Common myeloid progenitor, CD34-positive (primary cell): ENCODE measurements at regions not wholly inside any gene's neighbourhood (a gene's known extent, or its start where the extent isn't known, plus 50 kb on each side); places are given as distances from the start of the nearest gene placed in this dataset.
"Not testable (repeated sequence)": the region's sequence is repeated elsewhere in the genome, so short reads cannot be mapped to it uniquely, and the experiment has no call there.

Experiments used
- CTCF ChIA-PET: fragments of 350-600 bp; sonication (Branson Sonifier 250); formaldehyde crosslinking; loops from one replicate; lab custom pipeline; 2021; ENCODE audit warnings: antibody characterized with exemption; lab: Charles Lee
- POLR2A ChIA-PET: fragments of 350-600 bp; sonication (Branson Sonifier 250); formaldehyde crosslinking; loops from one replicate; lab custom pipeline; 2021; ENCODE audit warnings: antibody characterized with exemption; lab: Charles Lee
- DNase-seq, 3 donors: peaks; one replicate each; pipeline versions ENCODE4 v3.0.0 to v3.0.0-alpha.2; 2013
- H3K27ac ChIP-seq, 2 experiments: 1 replicate in 1 of 2; 2 replicates in 1 of 2; pipeline ENCODE4 v1.7.0; 2013; ENCODE audit warnings: inconsistent platforms in 2 of 2, low read length in 2 of 2, mild to moderate bottlenecking in 2 of 2, low read depth in 1 of 2, moderate library complexity in 1 of 2; ENCODE audit not compliant: severe bottlenecking in 2 of 2, insufficient read depth in 1 of 2, poor library complexity in 1 of 2
- H3K27me3 ChIP-seq, 5 experiments: replicated peaks in 2 of 5; 1 replicate in 3 of 5; 2 replicates in 2 of 5; pipeline versions ENCODE4 v1.6.1 to v1.7.0; 2013; ENCODE audit warnings: low read length in 4 of 5, mild to moderate bottlenecking in 2 of 5, moderate library complexity in 2 of 5, inconsistent platforms in 1 of 5; ENCODE audit not compliant: insufficient read depth in 5 of 5, control insufficient read depth in 4 of 5
- H3K36me3 ChIP-seq, 4 experiments: 1 replicate in 2 of 4; 2 replicates in 2 of 4; pipeline versions ENCODE4 v1.6.1 to v1.7.0; 2013; ENCODE audit warnings: low read length in 3 of 4, control low read depth in 1 of 4, mild to moderate bottlenecking in 1 of 4; ENCODE audit not compliant: control insufficient read depth in 4 of 4, insufficient read depth in 4 of 4
- H3K4me1 ChIP-seq, 4 experiments: 1 replicate in 3 of 4; 2 replicates in 1 of 4; pipeline versions ENCODE4 v1.6.1 to v1.7.1; 2013; ENCODE audit warnings: low read length in 3 of 4, mild to moderate bottlenecking in 3 of 4, control low read depth in 1 of 4, inconsistent platforms in 1 of 4, moderate library complexity in 1 of 4; ENCODE audit not compliant: control insufficient read depth in 4 of 4, insufficient read depth in 4 of 4; ENCODE audit errors: control extremely low read depth in 1 of 4
- H3K4me3 ChIP-seq, 7 experiments: 1 replicate in 4 of 7; 2 replicates in 3 of 7; pipeline versions ENCODE4 v1.5.1 to v1.7.0; 2013; ENCODE audit warnings: mild to moderate bottlenecking in 7 of 7, low read length in 6 of 7, moderate library complexity in 6 of 7, inconsistent platforms in 2 of 7, low read depth in 2 of 7, control low read depth in 1 of 7; ENCODE audit not compliant: insufficient read depth in 4 of 7, control insufficient read depth in 1 of 7; ENCODE audit errors: extremely low read depth in 1 of 7
- H3K9me3 ChIP-seq, 5 experiments: 1 replicate in 4 of 5; 2 replicates in 1 of 5; pipeline versions ENCODE4 v1.6.1 to v1.7.1; 2013; ENCODE audit warnings: low read length in 4 of 5, mild to moderate bottlenecking in 2 of 5, inconsistent platforms in 1 of 5, low read depth in 1 of 5, moderate library complexity in 1 of 5; ENCODE audit not compliant: control insufficient read depth in 4 of 5, insufficient read depth in 2 of 5; ENCODE audit errors: control extremely low read depth in 1 of 5
- WGBS: methylation state at CpG from one replicate; pipeline ENCODE4 v1.1.5; 2013; ENCODE audit not compliant: insufficient coverage; 5-methylcytosine and 5-hydroxymethylcytosine counted together

DNA sequence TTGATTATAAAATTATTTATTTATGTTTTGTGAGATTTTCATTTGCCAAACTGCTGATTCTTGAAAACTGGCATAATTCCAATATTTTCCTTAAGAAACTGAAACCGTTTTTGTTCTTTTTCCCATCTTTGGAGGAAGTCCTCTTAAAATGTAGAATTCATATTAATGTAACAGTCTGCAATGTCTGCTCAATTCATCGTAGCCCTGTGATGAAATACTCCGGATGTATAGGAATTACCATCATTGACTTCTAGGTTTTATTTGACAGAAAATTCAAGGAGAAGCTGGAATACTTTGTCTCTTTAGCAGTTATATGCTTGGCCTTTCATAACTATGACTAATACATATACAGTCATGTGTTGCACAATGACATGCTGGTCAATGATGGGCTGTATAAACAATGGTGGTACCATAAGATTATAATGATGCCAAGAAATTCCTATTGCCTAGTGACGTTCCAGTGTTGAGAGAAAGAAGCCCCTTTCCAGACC is 185.0 kb upstream of the GPRIN3 start:
- no peaks in the 10 kb centered on the region for H3K27me3 ChIP-seq
- no peak overlapping the region for H3K4me3 ChIP-seq
- 91% methylated on average over 1 of the region's 4 CpGs for WGBS
- DNase-seq, result no peak
- no peaks in the 10 kb centered on the region for H3K36me3 ChIP-seq
- ChIA-PET POLR2A (no interaction called here), CTCF (interaction anchor here (1.0 kb wide), 1 partner anchor 50 kb away, joined by 3 read pairs; no protein-coding TSS in a partner anchor)
- H3K4me1 ChIP-seq, result peaks cover 4 to 35% (median 8%) of the 10 kb centered on the region in 4 experiments
- H3K27ac ChIP-seq, result no peak overlapping the region
- H3K9me3 ChIP-seq, result peaks cover 0 to 3% (median 0%) of the 10 kb centered on the region in 5 experiments

DNA sequence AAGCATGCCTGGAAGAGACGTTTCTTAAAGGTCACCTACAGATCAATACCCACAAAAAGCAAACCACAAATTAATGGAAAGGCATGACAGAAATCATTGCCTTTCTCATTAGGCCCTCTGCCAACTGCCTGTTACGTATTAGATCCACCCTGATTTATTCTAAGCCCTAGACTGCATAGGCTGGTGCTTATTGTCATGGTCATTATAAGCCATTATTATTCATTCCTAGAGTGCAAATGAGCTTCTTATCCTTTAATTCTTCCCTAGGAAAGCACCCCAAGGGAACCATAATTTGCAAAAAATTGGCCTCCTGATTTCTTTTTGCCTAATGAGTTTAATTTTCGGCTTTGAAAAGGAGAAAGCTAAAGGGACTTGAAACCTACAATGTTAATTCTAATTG is 184.2 kb upstream of the GPRIN3 start:
- Histone ChIP-seq H3K9me3 (peaks cover 0 to 3% (median 0%) of the 10 kb centered on the region in 5 experiments), H3K36me3 (no peaks in the 10 kb centered on the region), H3K27ac (no peak overlapping the region), H3K4me3 (no peak overlapping the region), H3K27me3 (no peaks in the 10 kb centered on the region), H3K4me1 (peaks cover 4 to 42% (median 10%) of the 10 kb centered on the region in 4 experiments)
- ChIA-PET POLR2A (no interaction called here), CTCF (interaction anchor here (1.7 kb wide), 1 partner anchor 15 kb away, joined by 5 read pairs; no protein-coding TSS in a partner anchor)
- no peak for DNase-seq
- WGBS, result 40% methylated on average over 1 of the region's 3 CpGs

DNA sequence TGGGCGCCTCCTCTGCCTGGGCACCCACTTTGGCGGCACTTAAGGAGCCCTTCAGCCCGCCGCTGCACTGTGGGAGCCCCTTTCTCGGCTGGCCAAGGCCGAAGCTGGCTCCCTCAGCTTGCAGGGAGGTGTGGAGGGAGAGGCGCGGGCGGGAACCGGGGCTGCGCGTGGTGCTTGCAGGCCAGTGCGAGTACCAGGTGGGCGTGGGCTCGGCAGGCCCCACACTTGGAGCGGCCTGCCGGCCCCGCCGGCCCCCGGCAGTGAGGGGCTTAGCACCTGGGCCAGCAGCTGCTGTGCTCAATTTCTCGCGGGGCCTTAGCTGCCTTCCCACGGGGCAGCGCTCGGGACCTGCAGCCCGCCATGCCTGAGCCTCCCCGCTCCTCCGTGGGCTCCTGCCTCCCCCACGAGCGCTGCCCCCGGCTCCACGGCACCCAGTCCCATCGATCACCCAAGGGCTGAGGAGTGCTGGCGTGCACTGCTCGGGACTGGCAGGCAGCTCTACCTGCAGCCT is 182.4 kb upstream of the GPRIN3 start:
- H3K4me1 ChIP-seq, result peaks cover 4 to 49% (median 16%) of the 10 kb centered on the region in 4 experiments
- 96% methylated on average over 33 of the region's 35 CpGs for WGBS
- POLR2A ChIA-PET, H3K27ac ChIP-seq, DNase-seq, H3K36me3 ChIP-seq, H3K27me3 ChIP-seq, H3K9me3 ChIP-seq, CTCF ChIA-PET: not testable (repeated sequence)
- peak overlapping the region in 1 of 7 experiments; percentile 34 for H3K4me3 ChIP-seq

- CTCF ChIA-PET, result interaction anchor here (1.5 kb wide), 1 partner anchor 16 kb away, joined by 4 read pairs; no protein-coding TSS in a partner anchor
- H3K4me3 ChIP-seq, result peak overlapping the region in 5 of 7 experiments; percentile 7 to 67 (median 34)
- peak overlapping the region; percentile 29 to 70 for H3K27ac ChIP-seq
- 3% methylated on average over 5 of the region's 13 CpGs for WGBS
- peak; percentile 48 to 75 (median 64) for DNase-seq
- POLR2A ChIA-PET, result interaction anchor here (0.9 kb wide), 1 partner anchor 39 kb away, joined by 3 read pairs; no protein-coding TSS in a partner anchor
- H3K4me1 ChIP-seq, result peaks cover 4 to 49% (median 16%) of the 10 kb centered on the region in 4 experiments
- no peaks in the 10 kb centered on the region for H3K27me3 ChIP-seq
- H3K9me3 ChIP-seq, result peaks cover 0 to 3% (median 0%) of the 10 kb centered on the region in 5 experiments
- H3K36me3 ChIP-seq, result no peaks in the 10 kb centered on the region
These were observed 181.8 kb upstream of the GPRIN3 start for GRCh38 chr4:89489338-89489771.

DNA sequence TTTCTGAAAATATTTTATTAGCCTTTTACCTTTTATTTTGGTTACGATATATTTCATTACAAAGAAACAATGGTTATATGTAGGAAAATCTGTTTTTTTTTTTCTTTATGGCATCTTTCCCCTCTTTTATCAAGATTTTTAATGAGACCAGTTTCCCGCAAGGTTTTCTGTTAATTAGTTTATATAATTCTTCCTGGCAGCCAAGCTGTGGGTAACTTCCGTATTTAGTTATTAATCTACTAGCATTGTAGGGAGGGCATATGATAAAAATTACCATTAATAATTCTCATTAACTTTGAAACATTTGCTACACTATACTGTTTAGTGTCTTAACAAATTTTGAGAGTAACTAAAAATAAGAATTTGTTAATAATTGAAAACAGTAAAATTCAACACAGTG is 181.1 kb upstream of the GPRIN3 start:
- CTCF ChIA-PET, result interaction anchor here (1.3 to 1.5 kb wide), 2 partner anchors 16 to 19 kb away, joined by 3 to 4 read pairs; no protein-coding TSS in a partner anchor
- peaks cover 4 to 49% (median 16%) of the 10 kb centered on the region in 4 experiments for H3K4me1 ChIP-seq
- H3K4me3 ChIP-seq, result peak overlapping the region in 3 of 7 experiments; percentile 34 to 67 (median 67)
- peak in 2 of 3 donors; percentile 29 to 48 for DNase-seq
- POLR2A ChIA-PET, result interaction anchor here (0.9 kb wide), 1 partner anchor 40 kb away, joined by 3 read pairs; no protein-coding TSS in a partner anchor
- peaks cover 0 to 3% (median 0%) of the 10 kb centered on the region in 5 experiments for H3K9me3 ChIP-seq
- peak overlapping the region; percentile 29 to 70 for H3K27ac ChIP-seq
- H3K36me3 ChIP-seq, result no peaks in the 10 kb centered on the region
- no peaks in the 10 kb centered on the region for H3K27me3 ChIP-seq
- no CpG with 5 or more reads among the region's 3 CpGs for WGBS

DNA sequence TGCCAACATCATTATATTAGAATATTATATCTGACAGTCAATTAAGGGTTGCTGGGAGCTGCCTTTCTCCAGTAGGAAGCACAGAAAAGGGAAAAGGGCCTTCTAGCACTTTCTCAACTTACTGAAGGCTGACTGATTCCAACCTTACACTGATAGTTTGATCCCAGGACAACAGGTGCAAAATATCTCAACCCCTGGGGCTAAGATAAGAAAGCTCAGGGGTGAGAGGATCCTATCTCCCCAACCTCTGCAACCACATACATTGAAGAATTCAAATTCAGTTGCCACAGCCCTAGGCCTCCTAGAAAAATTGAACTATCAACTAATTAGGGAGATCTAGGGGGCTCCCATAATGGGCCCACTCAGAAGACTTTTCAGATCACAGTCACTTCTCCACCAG is 179.1 kb upstream of the GPRIN3 start:
- H3K9me3 ChIP-seq, result peaks cover 0 to 3% (median 0%) of the 10 kb centered on the region in 5 experiments
- peaks cover 4 to 37% (median 12%) of the 10 kb centered on the region in 4 experiments for H3K4me1 ChIP-seq
- ChIA-PET CTCF (interaction anchor here (0.8 to 3.8 kb wide), 18 partner anchors 13 to 455 kb away, joined by 3 to 17 read pairs (median 4); no protein-coding TSS in a partner anchor), POLR2A (no interaction called here)
- peak overlapping the region in 1 of 7 experiments; percentile 78 for H3K4me3 ChIP-seq
- H3K27me3 ChIP-seq, result no peaks in the 10 kb centered on the region
- peak overlapping the region; percentile 27 to 64 for H3K27ac ChIP-seq
- H3K36me3 ChIP-seq, result no peaks in the 10 kb centered on the region
- no peak for DNase-seq

GRCh38 chr4:89486042-89486441 is 178.4 kb upstream of the GPRIN3 start:
- POLR2A ChIA-PET, result no interaction called here
- CTCF ChIA-PET, result interaction anchor here (0.6 to 3.8 kb wide), 23 partner anchors 12 to 428 kb away, joined by 3 to 17 read pairs (median 4); no protein-coding TSS in a partner anchor
- H3K9me3 ChIP-seq, result peaks cover 0 to 3% (median 0%) of the 10 kb centered on the region in 5 experiments
- H3K36me3 ChIP-seq, result no peaks in the 10 kb centered on the region
- DNase-seq, result peak; percentile 49 to 71 (median 67)
- no CpG with 5 or more reads among the region's 3 CpGs for WGBS
- H3K4me1 ChIP-seq, result peaks cover 4 to 37% (median 12%) of the 10 kb centered on the region in 4 experiments
- H3K27me3 ChIP-seq, result no peaks in the 10 kb centered on the region
- no peak overlapping the region for H3K27ac ChIP-seq
- no peak overlapping the region for H3K4me3 ChIP-seq
